Neutrophil (primary cell): ENCODE measurements at regions not wholly inside any gene's neighbourhood (a gene's known extent, or its start where the extent isn't known, plus 50 kb on each side); places are given as distances from the start of the nearest gene placed in this dataset.

Experiments used
- H3K27ac ChIP-seq: fragments of 200-600 bp; sonication (generic); 2 replicates; pipeline ENCODE4 v1.5.1; 2016; ENCODE audit warnings: mild to moderate bottlenecking, moderate library complexity
- H3K27me3 ChIP-seq: fragments of 200-600 bp; sonication (generic); 2 replicates; pipeline ENCODE4 v1.6.0; 2016; ENCODE audit warnings: mild to moderate bottlenecking
- H3K36me3 ChIP-seq: fragments of 200-600 bp; sonication (generic); 2 replicates; pipeline ENCODE4 v1.5.1; 2017
- H3K4me1 ChIP-seq, 2 experiments: fragments of 200-600 bp in 1 of 2; sonication (generic) in 1 of 2; 1 replicate in 1 of 2; 2 replicates in 1 of 2; pipeline versions ENCODE4 v1.5.1 to v1.6.1; 2013 to 2016; ENCODE audit warnings: low read depth in 1 of 2, low read length in 1 of 2, mild to moderate bottlenecking in 1 of 2, moderate library complexity in 1 of 2; ENCODE audit not compliant: control insufficient read depth in 1 of 2, insufficient read depth in 1 of 2
- H3K4me3 ChIP-seq, 2 experiments: fragments of 200-600 bp in 1 of 2; sonication (generic) in 1 of 2; 1 replicate in 1 of 2; 2 replicates in 1 of 2; pipeline ENCODE4 v1.5.1; 2013 to 2016; ENCODE audit warnings: low read depth in 1 of 2, low read length in 1 of 2, mild to moderate bottlenecking in 1 of 2, moderate library complexity in 1 of 2
- H3K9me3 ChIP-seq: fragments of 200-600 bp; sonication (generic); 2 replicates; pipeline ENCODE4 v1.5.1; 2016
- TF ChIP-seq, protein P1 (sequence below): fragments of 200-600 bp; sonication (generic); IDR thresholded peaks from 2 replicates; pipeline ENCODE4 v1.5.1; 2016; ENCODE audit warnings: antibody characterized with exemption

DNA sequence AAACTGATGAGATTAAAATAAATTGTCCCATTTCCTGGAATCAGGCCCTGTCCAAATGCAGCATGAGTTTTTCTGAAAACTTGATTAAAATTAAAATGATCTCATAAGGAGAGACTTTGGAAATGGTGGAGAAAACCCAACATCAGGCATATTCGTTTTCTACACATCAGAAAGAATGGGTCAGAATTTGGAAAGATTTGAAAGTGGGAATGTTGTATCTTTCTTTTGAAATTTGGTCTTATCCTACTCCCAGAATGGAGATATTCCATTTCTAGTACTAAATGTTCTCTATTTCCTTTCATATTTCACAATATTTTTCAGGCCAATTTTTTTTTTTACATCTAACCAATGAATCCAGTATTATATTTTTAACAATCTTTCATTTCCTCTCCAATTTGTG is 223.9 kb upstream of the RXFP2 start:
- TF ChIP-seq, protein P1, sequence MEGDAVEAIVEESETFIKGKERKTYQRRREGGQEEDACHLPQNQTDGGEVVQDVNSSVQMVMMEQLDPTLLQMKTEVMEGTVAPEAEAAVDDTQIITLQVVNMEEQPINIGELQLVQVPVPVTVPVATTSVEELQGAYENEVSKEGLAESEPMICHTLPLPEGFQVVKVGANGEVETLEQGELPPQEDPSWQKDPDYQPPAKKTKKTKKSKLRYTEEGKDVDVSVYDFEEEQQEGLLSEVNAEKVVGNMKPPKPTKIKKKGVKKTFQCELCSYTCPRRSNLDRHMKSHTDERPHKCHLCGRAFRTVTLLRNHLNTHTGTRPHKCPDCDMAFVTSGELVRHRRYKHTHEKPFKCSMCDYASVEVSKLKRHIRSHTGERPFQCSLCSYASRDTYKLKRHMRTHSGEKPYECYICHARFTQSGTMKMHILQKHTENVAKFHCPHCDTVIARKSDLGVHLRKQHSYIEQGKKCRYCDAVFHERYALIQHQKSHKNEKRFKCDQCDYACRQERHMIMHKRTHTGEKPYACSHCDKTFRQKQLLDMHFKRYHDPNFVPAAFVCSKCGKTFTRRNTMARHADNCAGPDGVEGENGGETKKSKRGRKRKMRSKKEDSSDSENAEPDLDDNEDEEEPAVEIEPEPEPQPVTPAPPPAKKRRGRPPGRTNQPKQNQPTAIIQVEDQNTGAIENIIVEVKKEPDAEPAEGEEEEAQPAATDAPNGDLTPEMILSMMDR: no peak
- Histone ChIP-seq H3K9me3 (no peaks in the 10 kb centered on the region), H3K4me3 (no peak overlapping the region), H3K4me1 (no peaks in the 10 kb centered on the region), H3K27ac (no peak overlapping the region), H3K36me3 (no peaks in the 10 kb centered on the region), H3K27me3 (peaks cover 15% of the 10 kb centered on the region)

DNA sequence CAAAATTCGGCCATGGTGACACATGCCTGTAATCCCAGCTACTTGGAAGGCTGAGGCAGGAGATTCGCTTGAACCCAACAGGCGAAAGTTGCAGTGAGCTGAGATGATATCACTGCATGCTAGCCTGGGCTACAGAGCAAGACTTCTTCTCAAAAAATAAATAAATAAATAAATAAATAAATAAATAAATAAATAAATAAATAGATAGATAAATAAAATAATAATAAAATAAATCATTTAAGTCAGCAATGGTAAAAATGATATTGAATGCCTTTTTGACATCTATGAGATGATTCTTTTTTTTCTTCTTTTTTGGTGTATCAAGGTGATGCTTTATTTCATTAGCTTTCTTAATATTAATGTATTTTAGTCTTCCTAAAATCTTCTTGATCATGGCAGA is 221.7 kb upstream of the RXFP2 start:
- Histone ChIP-seq H3K27me3 (peaks cover 28% of the 10 kb centered on the region), H3K27ac (no peak overlapping the region), H3K9me3 (no peaks in the 10 kb centered on the region), H3K36me3 (no peaks in the 10 kb centered on the region), H3K4me1 (no peaks in the 10 kb centered on the region), H3K4me3 (no peak overlapping the region)
- TF ChIP-seq, protein P1: no peak

DNA sequence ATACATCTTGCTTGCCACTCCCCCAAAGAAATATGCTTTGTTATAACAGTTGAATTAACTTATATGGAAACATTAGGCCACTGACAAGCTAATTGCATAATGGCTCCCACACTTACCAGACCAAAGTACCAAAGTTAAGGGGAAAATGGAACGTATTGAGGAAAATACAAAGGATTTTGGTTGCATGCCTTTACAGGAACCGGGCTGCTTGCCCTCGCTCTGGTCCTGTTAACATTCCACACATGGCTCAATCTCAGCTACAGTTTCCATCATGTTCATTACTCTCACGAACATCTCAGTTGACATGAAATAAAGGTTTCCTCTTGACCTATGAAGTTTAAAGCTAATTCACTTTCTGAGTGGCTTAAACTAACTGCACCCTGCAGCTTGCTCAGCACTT is 220.7 kb upstream of the RXFP2 start:
- Histone ChIP-seq H3K4me1 (no peaks in the 10 kb centered on the region), H3K27me3 (peaks cover 22% of the 10 kb centered on the region), H3K9me3 (no peaks in the 10 kb centered on the region), H3K27ac (no peak overlapping the region), H3K36me3 (no peaks in the 10 kb centered on the region), H3K4me3 (no peak overlapping the region)
- TF ChIP-seq, protein P1: no peak

DNA sequence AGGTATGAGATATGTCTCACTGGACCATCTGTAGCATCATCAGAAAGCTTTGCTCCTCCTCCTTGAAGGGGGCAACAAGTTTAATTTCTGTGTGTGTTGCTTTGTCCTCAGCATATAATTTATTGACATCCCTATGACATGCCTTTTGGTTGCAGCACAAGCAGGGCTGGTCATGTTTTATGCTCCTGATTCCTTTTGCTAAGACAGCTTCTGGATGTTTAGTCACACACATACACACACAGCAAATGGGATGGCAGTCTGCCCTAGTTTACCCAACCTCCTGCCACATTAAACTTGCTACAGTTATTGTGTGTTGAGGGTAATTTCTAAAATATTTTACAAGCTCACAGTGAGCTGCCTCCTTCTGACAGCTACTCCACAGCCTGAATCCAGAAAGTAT is 217.9 kb upstream of the RXFP2 start:
- TF ChIP-seq, protein P1: no peak
- H3K4me1 ChIP-seq: no peaks in the 10 kb centered on the region

DNA sequence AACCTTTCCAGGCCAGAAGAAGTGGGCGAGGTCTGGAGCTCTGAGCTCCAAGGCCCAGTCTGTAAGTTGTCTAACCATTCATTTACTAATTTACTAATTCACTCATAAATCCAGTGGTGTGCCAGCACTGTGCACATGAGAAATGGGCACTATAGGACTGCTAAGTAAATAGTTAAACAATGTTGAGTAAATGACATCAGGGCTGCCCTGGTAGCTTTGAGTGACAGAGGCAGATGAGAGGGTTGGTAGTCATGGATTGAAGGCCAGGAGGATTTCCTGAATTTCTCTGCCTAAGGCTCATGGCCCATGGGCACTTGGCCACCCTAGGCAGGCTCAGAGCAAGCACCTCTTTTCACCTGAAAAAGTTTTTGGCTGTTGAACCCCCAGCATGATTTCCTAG is 216.9 kb upstream of the RXFP2 start:
- no peaks in the 10 kb centered on the region for H3K9me3 ChIP-seq
- TF ChIP-seq, protein P1: no peak
- H3K27me3 ChIP-seq: peaks cover 22% of the 10 kb centered on the region
- no peaks in the 10 kb centered on the region for H3K36me3 ChIP-seq
- no peaks in the 10 kb centered on the region for H3K4me1 ChIP-seq
- H3K4me3 ChIP-seq: no peak overlapping the region
- no peak overlapping the region for H3K27ac ChIP-seq

More for the DNA sequence above, 217.9 kb upstream of the RXFP2 start:
- Histone ChIP-seq H3K9me3 (no peaks in the 10 kb centered on the region), H3K27me3 (peaks cover 22% of the 10 kb centered on the region), H3K36me3 (no peaks in the 10 kb centered on the region), H3K4me3 (no peak overlapping the region), H3K27ac (no peak overlapping the region)

- Histone ChIP-seq H3K9me3 (no peaks in the 10 kb centered on the region), H3K27ac (no peak overlapping the region), H3K4me3 (no peak overlapping the region), H3K36me3 (no peaks in the 10 kb centered on the region), H3K27me3 (no peaks in the 10 kb centered on the region), H3K4me1 (no peaks in the 10 kb centered on the region)
- TF ChIP-seq, protein P1: no peak
Measured at GRCh38 chr13:31528176-31528575, 211.2 kb upstream of the RXFP2 start.
